SU-DHL-6 (cell line): ENCODE measurements at regions not wholly inside any gene's neighbourhood (a gene's known extent, or its start where the extent isn't known, plus 50 kb on each side); places are given as distances from the start of the nearest gene placed in this dataset.

ENCODE experiments used
- EZH2phosphoT487 ChIP-seq: fragments of 200-600 bp; sonication (generic), shearing (Covaris generic); conservative IDR thresholded peaks from 2 replicates; pipeline ENCODE4 v1.6.1; 2018; ENCODE audit warnings: mild to moderate bottlenecking, antibody characterized with exemption, low read length, moderate library complexity, mixed read lengths
- TF ChIP-seq, protein P1 (sequence below): fragments of 200-600 bp; sonication (generic); IDR thresholded peaks from one replicate; pipeline ENCODE4 v1.5.1; 2017; ENCODE audit warnings: antibody characterized with exemption, mild to moderate bottlenecking, low read length, moderate library complexity; ENCODE audit not compliant: insufficient read depth, poor library complexity, severe bottlenecking

DNA sequence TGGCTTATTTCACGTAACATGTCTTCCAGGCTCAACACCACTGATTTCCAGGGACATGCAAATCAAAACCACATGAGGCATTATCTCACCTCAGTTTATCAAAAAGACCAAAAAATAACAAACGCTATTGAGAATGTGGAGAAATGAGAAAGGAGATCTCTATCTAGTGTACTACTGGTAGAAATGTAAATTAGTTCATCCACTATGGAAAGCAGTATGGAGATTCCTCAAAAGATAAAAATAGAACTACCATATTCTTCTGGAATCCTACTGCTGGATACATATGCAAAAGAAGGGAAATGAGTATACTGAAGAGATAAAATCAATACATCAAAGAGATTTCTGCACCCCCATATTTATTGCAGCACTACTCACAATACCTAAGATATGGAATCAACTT lies 329.6 kb upstream of the NDST3 start:
- TF ChIP-seq, protein P1, sequence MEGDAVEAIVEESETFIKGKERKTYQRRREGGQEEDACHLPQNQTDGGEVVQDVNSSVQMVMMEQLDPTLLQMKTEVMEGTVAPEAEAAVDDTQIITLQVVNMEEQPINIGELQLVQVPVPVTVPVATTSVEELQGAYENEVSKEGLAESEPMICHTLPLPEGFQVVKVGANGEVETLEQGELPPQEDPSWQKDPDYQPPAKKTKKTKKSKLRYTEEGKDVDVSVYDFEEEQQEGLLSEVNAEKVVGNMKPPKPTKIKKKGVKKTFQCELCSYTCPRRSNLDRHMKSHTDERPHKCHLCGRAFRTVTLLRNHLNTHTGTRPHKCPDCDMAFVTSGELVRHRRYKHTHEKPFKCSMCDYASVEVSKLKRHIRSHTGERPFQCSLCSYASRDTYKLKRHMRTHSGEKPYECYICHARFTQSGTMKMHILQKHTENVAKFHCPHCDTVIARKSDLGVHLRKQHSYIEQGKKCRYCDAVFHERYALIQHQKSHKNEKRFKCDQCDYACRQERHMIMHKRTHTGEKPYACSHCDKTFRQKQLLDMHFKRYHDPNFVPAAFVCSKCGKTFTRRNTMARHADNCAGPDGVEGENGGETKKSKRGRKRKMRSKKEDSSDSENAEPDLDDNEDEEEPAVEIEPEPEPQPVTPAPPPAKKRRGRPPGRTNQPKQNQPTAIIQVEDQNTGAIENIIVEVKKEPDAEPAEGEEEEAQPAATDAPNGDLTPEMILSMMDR: no peak
- TF ChIP-seq EZH2phosphoT487: no peak
